AG04450 (cell line): ENCODE measurements at regions not wholly inside any gene's neighbourhood (a gene's known extent, or its start where the extent isn't known, plus 50 kb on each side); places are given as distances from the start of the nearest gene placed in this dataset.

Experiments used
- CTCF ChIA-PET: fragments of 300-600, 350-600 bp; formaldehyde crosslinking; extraction: SDS; loops from one replicate; lab custom pipeline; 2022; ENCODE audit warnings: antibody characterized with exemption, inconsistent platforms; lab: Charles Lee
- POLR2A ChIA-PET: fragments of 350-600 bp; formaldehyde crosslinking; extraction: SDS; loops from one replicate; lab custom pipeline; 2021; ENCODE audit warnings: antibody characterized with exemption, inconsistent platforms; lab: Yijun Ruan, JAX
- DNase-seq: peaks from one replicate; pipeline ENCODE4 v3.0.0-alpha.2; 2011; ENCODE audit warnings: low read depth, low spot score
- H3K27ac ChIP-seq: one replicate; pipeline ENCODE4 v1.5.1; 2012; ENCODE audit warnings: low read depth, low read length, control low read depth
- H3K27me3 ChIP-seq: one replicate; pipeline ENCODE4 v1.6.0; 2012; ENCODE audit warnings: low read length; ENCODE audit not compliant: control insufficient read depth, insufficient read depth
- H3K4me3 ChIP-seq: 2 replicates; pipeline ENCODE4 v1.5.1; 2011; ENCODE audit warnings: mild to moderate bottlenecking, low read depth, low read length, control low read depth
- H3K9me3 ChIP-seq: 2 replicates; pipeline ENCODE4 v1.5.1; 2012; ENCODE audit warnings: low read length; ENCODE audit not compliant: control insufficient read depth, insufficient read depth
- CTCF ChIP-seq: IDR thresholded peaks from 2 replicates; pipeline ENCODE4 v1.5.1; 2011; ENCODE audit warnings: low read depth, low read length, control low read depth, inconsistent platforms

GRCh38 chr9:73640971-73641370, 489.3 kb downstream of the ANXA1 start:
- H3K4me3 ChIP-seq: no peak overlapping the region
- DNase-seq: no peak
- H3K27ac ChIP-seq: no peak overlapping the region
- no peaks in the 10 kb centered on the region for H3K27me3 ChIP-seq
- ChIA-PET CTCF (no interaction called here), POLR2A (no interaction called here)
- no peak for TF ChIP-seq CTCF
- H3K9me3 ChIP-seq: no peaks in the 10 kb centered on the region; the same call in 1 of the 2 replicates

GRCh38 chr9:73643379-73644013, 491.8 kb downstream of the ANXA1 start:
- no peak overlapping the region for H3K27ac ChIP-seq
- H3K4me3 ChIP-seq: no peak overlapping the region
- DNase-seq: no peak
- ChIA-PET POLR2A (no interaction called here), CTCF (no interaction called here)
- no peaks in the 10 kb centered on the region for H3K27me3 ChIP-seq
- no peak for TF ChIP-seq CTCF
- H3K9me3 ChIP-seq: peaks cover 12% of the 10 kb centered on the region

GRCh38 chr9:73647560-73647959, 495.9 kb downstream of the ANXA1 start:
- TF ChIP-seq CTCF: no peak
- ChIA-PET CTCF (no interaction called here), POLR2A (no interaction called here)
- peaks cover 21% of the 10 kb centered on the region for H3K9me3 ChIP-seq
- no peak overlapping the region for H3K4me3 ChIP-seq
- no peak for DNase-seq
- H3K27me3 ChIP-seq: no peaks in the 10 kb centered on the region
- no peak overlapping the region for H3K27ac ChIP-seq

GRCh38 chr9:73649552-73649951, 497.9 kb downstream of the ANXA1 start:
- no peaks in the 10 kb centered on the region for H3K27me3 ChIP-seq
- CTCF ChIA-PET: no interaction called here
- POLR2A ChIA-PET: no interaction called here
- no peak for DNase-seq
- H3K4me3 ChIP-seq: no peak overlapping the region
- no peak overlapping the region for H3K27ac ChIP-seq
- peaks cover 21% of the 10 kb centered on the region for H3K9me3 ChIP-seq
- TF ChIP-seq CTCF: no peak

GRCh38 chr9:73655363-73655762, 503.7 kb downstream of the ANXA1 start:
- no peak for TF ChIP-seq CTCF
- Histone ChIP-seq H3K27me3 (no peaks in the 10 kb centered on the region), H3K27ac (no peak overlapping the region), H3K4me3 (no peak overlapping the region), H3K9me3 (no peaks in the 10 kb centered on the region)
- ChIA-PET POLR2A (no interaction called here), CTCF (no interaction called here)
- no peak for DNase-seq
